Left lung (tissue), 4 donors: ENCODE measurements at regions not wholly inside any gene's neighbourhood (a gene's known extent, or its start where the extent isn't known, plus 50 kb on each side); places are given as distances from the start of the nearest gene placed in this dataset.

ENCODE experiments used
- ATAC-seq: fragments of 200-7000 bp; cut with Tn5 transposase; one replicate; pipeline ENCODE4 v1.9.1; 2020; ENCODE audit warnings: moderate library complexity
- DNase-seq, 4 donors: peaks; one replicate each; pipeline ENCODE4 v3.0.0-alpha.2; 2013 to 2020
- H3K27ac ChIP-seq, 2 donors: fragments of 200-600 bp; sonication (generic) in 1 of 2; one replicate each; pipeline versions ENCODE4 v1.5.0 to v1.8.0; 2020 to 2021
- H3K27me3 ChIP-seq, 2 donors: fragments of 200-600 bp; sonication (generic) in 1 of 2; one replicate each; pipeline versions ENCODE4 v1.5.0 to v1.8.0; 2020 to 2021
- H3K36me3 ChIP-seq, 2 donors: fragments of 200-600 bp; sonication (generic) in 1 of 2; one replicate each; pipeline versions ENCODE4 v1.5.0 to v1.8.0; 2020 to 2021
- H3K4me1 ChIP-seq, 2 donors: fragments of 200-600 bp; one replicate each; pipeline ENCODE4 v1.8.0; 2021
- H3K4me3 ChIP-seq, 2 donors: fragments of 200-600 bp; sonication (generic) in 1 of 2; one replicate each; pipeline versions ENCODE4 v1.5.0 to v1.8.0; 2020 to 2021; ENCODE audit warnings: mild to moderate bottlenecking in 1 of 2
- H3K9me3 ChIP-seq, 2 donors: fragments of 200-600 bp; sonication (generic) in 1 of 2; one replicate each; pipeline versions ENCODE4 v1.5.0 to v1.8.0; 2020 to 2021
- CTCF ChIP-seq, 2 donors: fragments of 200-600 bp; sonication (generic) in 1 of 2; IDR thresholded peaks; one replicate each; pipeline versions ENCODE4 v1.5.0 to v1.8.0; 2021; ENCODE audit warnings: antibody characterized with exemption in 2 of 2
- intact Hi-C, 2 donors: fragments of 100-400 bp; cut with DNase I; formaldehyde crosslinking; loops; one replicate each; pipeline versions ENCODE4 v1.11.2 to v1.14.2; 2022
- donor health status: DM: no; HTN: yes; CAD: no.
- donor health status: DM: no; HTN: no; CAD: no.

GRCh38 chr1:80807981-80808380 is 992.8 kb upstream of the ADGRL2 start:
- DNase-seq (no peak), ATAC-seq (no peak)
- Histone ChIP-seq H3K4me1 (no peaks in the 10 kb centered on the region), H3K9me3 (no peaks in the 10 kb centered on the region), H3K4me3 (no peak overlapping the region), H3K27me3 (no peaks in the 10 kb centered on the region), H3K36me3 (no peaks in the 10 kb centered on the region), H3K27ac (no peak overlapping the region)
- TF ChIP-seq CTCF (IDR thresholded peaks at IDR 0.05) = no peak
- intact Hi-C loops = no loop called here

GRCh38 chr1:80806431-80806830 is 994.3 kb upstream of the ADGRL2 start:
- no peak overlapping the region for H3K27ac ChIP-seq
- no peak for TF ChIP-seq CTCF (IDR thresholded peaks at IDR 0.05)
- H3K4me1 ChIP-seq = no peaks in the 10 kb centered on the region
- ATAC-seq = no peak
- H3K27me3 ChIP-seq = no peaks in the 10 kb centered on the region
- DNase-seq = no peak
- no peaks in the 10 kb centered on the region for H3K36me3 ChIP-seq
- no peak overlapping the region for H3K4me3 ChIP-seq
- intact Hi-C loops = no loop called here
- no peaks in the 10 kb centered on the region for H3K9me3 ChIP-seq

GRCh38 chr1:80801695-80802094 is 999.0 kb upstream of the ADGRL2 start:
- Histone ChIP-seq H3K4me1 (no peaks in the 10 kb centered on the region), H3K27me3 (no peaks in the 10 kb centered on the region), H3K4me3 (no peak overlapping the region), H3K36me3 (no peaks in the 10 kb centered on the region), H3K9me3 (peaks cover 0 to 5% of the 10 kb centered on the region in 2 donors), H3K27ac (no peak overlapping the region)
- intact Hi-C loops = no loop called here
- ATAC-seq = no peak
- TF ChIP-seq CTCF (IDR thresholded peaks at IDR 0.05) = no peak
- DNase-seq = no peak

- intact Hi-C loops = no loop called here
- H3K27ac ChIP-seq = no peak overlapping the region
- no peaks in the 10 kb centered on the region for H3K4me1 ChIP-seq
- no peaks in the 10 kb centered on the region for H3K36me3 ChIP-seq
- ATAC-seq (no peak), DNase-seq (no peak)
- no peak for TF ChIP-seq CTCF (IDR thresholded peaks at IDR 0.05)
- H3K4me3 ChIP-seq = no peak overlapping the region
- H3K9me3 ChIP-seq = peaks cover 0 to 5% of the 10 kb centered on the region in 2 donors
- H3K27me3 ChIP-seq = no peaks in the 10 kb centered on the region
Observed at GRCh38 chr1:80799457-80799856, 1001.3 kb upstream of the ADGRL2 start.

- H3K27me3 ChIP-seq = no peaks in the 10 kb centered on the region
- no peak for TF ChIP-seq CTCF (IDR thresholded peaks at IDR 0.05)
- no peak overlapping the region for H3K4me3 ChIP-seq
- H3K27ac ChIP-seq = no peak overlapping the region
- ATAC-seq (no peak), DNase-seq (no peak)
- intact Hi-C loops = no loop called here
- H3K4me1 ChIP-seq = no peaks in the 10 kb centered on the region
- peaks cover 0 to 17% of the 10 kb centered on the region in 2 donors for H3K9me3 ChIP-seq
- H3K36me3 ChIP-seq = no peaks in the 10 kb centered on the region
Observed at GRCh38 chr1:80779275-80779674, 1021.5 kb upstream of the ADGRL2 start.
